Prostate gland (tissue), 2 donors: ENCODE measurements at regions not wholly inside any gene's neighbourhood (a gene's known extent, or its start where the extent isn't known, plus 50 kb on each side); places are given as distances from the start of the nearest gene placed in this dataset.

Experiments
- DNase-seq: peaks from one replicate; pipeline ENCODE4 v3.0.0-alpha.2; 2019; ENCODE audit warnings: low spot score
- H3K27ac ChIP-seq, 2 donors: fragments of 200-600 bp; sonication (generic); 2 replicates each; pipeline ENCODE4 v1.5.1; 2017 to 2019
- H3K27me3 ChIP-seq: fragments of 200-600 bp; sonication (generic); replicated peaks from 2 replicates; pipeline ENCODE4 v1.5.1; 2019; ENCODE audit not compliant: insufficient read depth
- H3K36me3 ChIP-seq, 2 donors: fragments of 200-600 bp; sonication (generic); 1 replicate in 1 of 2; 2 replicates in 1 of 2; pipeline versions ENCODE4 v1.5.1 to v1.8.1; 2017 to 2019
- H3K4me1 ChIP-seq: fragments of 200-600 bp; sonication (generic); replicated peaks from 2 replicates; pipeline ENCODE4 v1.5.1; 2019
- H3K4me3 ChIP-seq, 2 donors: fragments of 200-600 bp; sonication (generic); 2 replicates each; pipeline ENCODE4 v1.5.1; 2017 to 2019
- H3K9me3 ChIP-seq: fragments of 200-600 bp; sonication (generic); 2 replicates; pipeline ENCODE4 v1.5.1; 2017
- CTCF ChIP-seq, 4 experiments: fragments of 200-600 bp in 2 of 4; fragments of 450-650 bp in 2 of 4; sonication (generic) in 2 of 4; IDR thresholded peaks; 1 replicate in 3 of 4; 2 replicates in 1 of 4; pipeline ENCODE4 v1.5.1; 2016 to 2019; ENCODE audit warnings: antibody characterized with exemption in 4 of 4, mild to moderate bottlenecking in 2 of 4, moderate library complexity in 2 of 4
- POLR2A ChIP-seq: fragments of 450-650 bp; IDR thresholded peaks from one replicate; pipeline ENCODE4 v1.6.1; 2016; ENCODE audit warnings: antibody characterized with exemption, mild to moderate bottlenecking
- POLR2AphosphoS5 ChIP-seq: sonication (generic); formaldehyde crosslinking; IDR thresholded peaks from one replicate; pipeline ENCODE4 v1.6.1; 2017; ENCODE audit warnings: antibody characterized with exemption
- WGBS: methylation state at CpG from one replicate; pipeline ENCODE4 v1.1.5; 2018; 5-methylcytosine and 5-hydroxymethylcytosine counted together
- intact Hi-C: fragments of 100-400 bp; cut with DNase I; formaldehyde crosslinking; loops from one replicate; pipeline ENCODE4 v1.14.2; 2022

DNA sequence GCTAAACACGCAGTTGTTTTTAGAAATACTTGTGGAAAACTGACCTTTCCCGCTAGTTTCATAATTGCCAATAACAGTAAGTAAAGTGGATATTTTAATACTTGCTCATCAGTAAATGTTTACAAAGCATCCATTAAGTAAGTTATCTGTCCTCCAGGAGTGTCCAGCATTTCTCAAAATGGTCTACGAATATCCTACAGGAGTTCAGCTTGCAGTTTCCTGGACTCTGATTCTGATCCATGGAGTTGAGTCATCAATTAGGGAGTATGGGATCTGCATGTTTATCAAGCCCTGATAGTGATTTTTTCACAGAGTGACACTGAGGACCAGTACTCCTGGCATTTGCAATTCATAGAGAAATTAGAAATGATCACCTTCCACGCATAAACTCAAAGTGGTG is 325.2 kb upstream of the AADAT start:
- H3K4me1 ChIP-seq, result no peaks in the 10 kb centered on the region
- H3K27ac ChIP-seq, result no peak overlapping the region
- H3K4me3 ChIP-seq, result no peak overlapping the region
- TF ChIP-seq POLR2A (no peak), CTCF (IDR thresholded peaks at IDR 0.05) (no peak), POLR2AphosphoS5 (no peak)
- intact Hi-C loops, result no loop called here
- no peaks in the 10 kb centered on the region for H3K9me3 ChIP-seq
- DNase-seq, result no peak
- no peaks in the 10 kb centered on the region for H3K36me3 ChIP-seq
- 83% methylated on average over 4 of the region's 4 CpGs for WGBS
- no peaks in the 10 kb centered on the region for H3K27me3 ChIP-seq

DNA sequence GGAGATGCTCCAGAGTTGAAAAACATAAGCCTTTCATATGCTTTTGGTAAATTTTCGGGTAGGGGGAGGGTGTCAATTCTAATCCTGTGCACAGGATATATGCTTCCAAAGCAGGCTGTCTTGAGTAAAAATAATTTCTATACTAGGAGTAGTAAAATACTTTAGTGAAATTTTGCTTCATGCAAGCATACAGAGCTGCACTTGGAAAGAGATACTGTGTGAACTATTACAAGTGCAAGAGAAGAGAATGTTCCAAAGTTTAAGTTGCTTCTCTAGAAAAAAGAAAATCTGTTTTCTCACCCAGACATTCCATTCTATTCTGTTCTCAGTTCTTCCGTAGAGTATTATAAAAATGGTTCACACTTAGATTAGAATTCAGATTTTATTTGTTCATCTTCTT is 324.6 kb upstream of the AADAT start:
- Histone ChIP-seq H3K4me3 (no peak overlapping the region), H3K27ac (no peak overlapping the region), H3K36me3 (no peaks in the 10 kb centered on the region), H3K9me3 (no peaks in the 10 kb centered on the region), H3K4me1 (no peaks in the 10 kb centered on the region), H3K27me3 (no peaks in the 10 kb centered on the region)
- DNase-seq, result no peak
- 44% methylated on average over 2 of the region's 2 CpGs for WGBS
- intact Hi-C loops, result no loop called here
- TF ChIP-seq POLR2A, result no peak
- no peak for TF ChIP-seq CTCF (IDR thresholded peaks at IDR 0.05)
- no peak for TF ChIP-seq POLR2AphosphoS5

DNA sequence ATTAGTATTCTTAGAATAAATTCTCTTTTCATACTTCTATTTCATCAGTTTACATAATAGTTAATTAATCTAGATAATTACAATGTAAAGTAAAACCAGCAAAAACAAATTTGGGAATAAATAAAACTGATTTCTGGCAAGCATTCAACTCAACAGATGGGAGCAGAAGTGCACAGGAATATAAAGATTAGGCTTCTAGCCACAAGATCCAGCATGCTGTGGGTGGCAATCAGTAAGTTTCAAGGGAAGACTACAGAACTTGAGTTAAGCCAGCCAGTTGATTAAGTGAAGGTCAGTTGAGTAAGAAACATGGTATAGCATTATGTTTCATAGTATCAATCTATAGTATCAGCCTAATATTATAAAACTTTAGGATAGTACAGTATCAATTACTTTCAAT is 324.2 kb upstream of the AADAT start:
- Histone ChIP-seq H3K27me3 (no peaks in the 10 kb centered on the region), H3K36me3 (no peaks in the 10 kb centered on the region), H3K4me3 (no peak overlapping the region), H3K27ac (no peak overlapping the region), H3K4me1 (no peaks in the 10 kb centered on the region), H3K9me3 (no peaks in the 10 kb centered on the region)
- DNase-seq, result no peak
- intact Hi-C loops, result no loop called here
- TF ChIP-seq CTCF (IDR thresholded peaks at IDR 0.05) (no peak), POLR2A (no peak), POLR2AphosphoS5 (no peak)

- no peaks in the 10 kb centered on the region for H3K36me3 ChIP-seq
- intact Hi-C loops, result no loop called here
- no peaks in the 10 kb centered on the region for H3K9me3 ChIP-seq
- no peak overlapping the region for H3K27ac ChIP-seq
- DNase-seq, result no peak
- WGBS, result 0% methylated on average over 1 of the region's 1 CpG
- H3K27me3 ChIP-seq, result no peaks in the 10 kb centered on the region
- no peak for TF ChIP-seq POLR2AphosphoS5
- H3K4me3 ChIP-seq, result no peak overlapping the region
- no peaks in the 10 kb centered on the region for H3K4me1 ChIP-seq
Measured at GRCh38 chr4:170400361-170400760, 310.6 kb upstream of the AADAT start.

DNA sequence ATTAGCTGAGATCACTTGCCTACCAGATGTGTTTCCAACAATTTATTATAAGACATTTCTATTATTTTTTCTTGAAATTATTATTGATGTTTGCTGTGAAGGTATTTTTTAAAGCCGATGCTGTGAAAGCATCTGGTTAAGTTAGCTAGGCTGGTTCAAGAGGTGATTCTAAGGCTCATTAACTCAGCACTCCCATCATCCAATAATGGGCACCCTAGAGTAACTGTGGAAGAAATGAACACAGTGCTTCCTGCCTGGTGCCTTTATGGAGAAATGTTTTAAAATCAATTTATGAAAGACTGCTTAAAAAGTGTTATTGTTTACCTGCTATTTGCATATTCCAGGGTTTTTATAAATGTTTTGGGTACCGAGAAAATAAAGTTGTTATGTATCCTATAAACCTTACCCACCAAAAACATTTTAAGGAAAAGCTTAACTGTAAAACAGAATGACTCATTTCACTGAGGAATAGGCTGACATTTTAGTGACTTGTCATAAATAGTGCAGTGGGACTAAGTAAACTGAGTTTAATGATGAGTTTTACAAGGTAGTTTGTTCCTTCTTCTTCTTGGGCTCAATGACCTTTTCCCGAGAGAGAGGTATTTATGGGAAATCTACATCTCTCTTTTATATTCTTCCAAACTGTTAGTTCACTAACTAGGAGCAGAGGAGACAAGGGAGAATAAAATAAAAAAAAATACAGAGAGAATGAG is 310.0 kb upstream of the AADAT start:
- H3K9me3 ChIP-seq, result no peaks in the 10 kb centered on the region
- no peak for DNase-seq
- H3K27me3 ChIP-seq, result no peaks in the 10 kb centered on the region
- H3K4me3 ChIP-seq, result no peak overlapping the region
- no peaks in the 10 kb centered on the region for H3K4me1 ChIP-seq
- WGBS, result 20% methylated on average over 3 of the region's 3 CpGs
- TF ChIP-seq POLR2A, result no peak
- TF ChIP-seq POLR2AphosphoS5, result no peak
- no peak for TF ChIP-seq CTCF (IDR thresholded peaks at IDR 0.05)
- intact Hi-C loops, result no loop called here
- no peak overlapping the region for H3K27ac ChIP-seq
- H3K36me3 ChIP-seq, result no peaks in the 10 kb centered on the region
